ENCODE measurements at regions not wholly inside any gene's neighbourhood (a gene's known extent, or its start where the extent isn't known, plus 50 kb on each side); places are given as distances from the start of the nearest gene placed in this dataset.

DNA sequence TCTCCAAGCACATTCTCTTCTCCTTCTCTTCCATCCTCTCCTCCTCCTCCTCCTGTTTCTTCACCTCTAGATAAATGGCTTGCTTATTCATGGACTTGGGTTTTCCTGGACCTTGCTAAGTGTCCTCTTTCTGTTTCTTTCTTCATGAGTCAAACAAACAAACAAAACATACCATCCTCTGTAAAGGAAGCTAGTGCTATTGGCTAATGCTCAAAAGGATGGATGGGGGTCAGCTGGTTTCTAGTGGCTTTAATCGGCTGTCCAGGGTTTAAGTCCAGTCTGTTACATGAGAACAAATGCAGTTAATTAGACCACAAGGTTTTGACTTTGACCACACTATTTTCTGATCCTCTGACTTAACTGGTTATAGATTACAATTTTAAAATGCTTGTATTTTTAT, 83.8 kb upstream of the TSPAN2 start:
- TF ChIP-seq, protein P1, sequence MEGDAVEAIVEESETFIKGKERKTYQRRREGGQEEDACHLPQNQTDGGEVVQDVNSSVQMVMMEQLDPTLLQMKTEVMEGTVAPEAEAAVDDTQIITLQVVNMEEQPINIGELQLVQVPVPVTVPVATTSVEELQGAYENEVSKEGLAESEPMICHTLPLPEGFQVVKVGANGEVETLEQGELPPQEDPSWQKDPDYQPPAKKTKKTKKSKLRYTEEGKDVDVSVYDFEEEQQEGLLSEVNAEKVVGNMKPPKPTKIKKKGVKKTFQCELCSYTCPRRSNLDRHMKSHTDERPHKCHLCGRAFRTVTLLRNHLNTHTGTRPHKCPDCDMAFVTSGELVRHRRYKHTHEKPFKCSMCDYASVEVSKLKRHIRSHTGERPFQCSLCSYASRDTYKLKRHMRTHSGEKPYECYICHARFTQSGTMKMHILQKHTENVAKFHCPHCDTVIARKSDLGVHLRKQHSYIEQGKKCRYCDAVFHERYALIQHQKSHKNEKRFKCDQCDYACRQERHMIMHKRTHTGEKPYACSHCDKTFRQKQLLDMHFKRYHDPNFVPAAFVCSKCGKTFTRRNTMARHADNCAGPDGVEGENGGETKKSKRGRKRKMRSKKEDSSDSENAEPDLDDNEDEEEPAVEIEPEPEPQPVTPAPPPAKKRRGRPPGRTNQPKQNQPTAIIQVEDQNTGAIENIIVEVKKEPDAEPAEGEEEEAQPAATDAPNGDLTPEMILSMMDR (IDR thresholded peaks at IDR 0.05; ENCODE audit: low read depth, low read length): no peak
- peak in 1 of 2 donors; percentile 39 for DNase-seq (ENCODE audit: low read depth in 2 of 2)

DNA sequence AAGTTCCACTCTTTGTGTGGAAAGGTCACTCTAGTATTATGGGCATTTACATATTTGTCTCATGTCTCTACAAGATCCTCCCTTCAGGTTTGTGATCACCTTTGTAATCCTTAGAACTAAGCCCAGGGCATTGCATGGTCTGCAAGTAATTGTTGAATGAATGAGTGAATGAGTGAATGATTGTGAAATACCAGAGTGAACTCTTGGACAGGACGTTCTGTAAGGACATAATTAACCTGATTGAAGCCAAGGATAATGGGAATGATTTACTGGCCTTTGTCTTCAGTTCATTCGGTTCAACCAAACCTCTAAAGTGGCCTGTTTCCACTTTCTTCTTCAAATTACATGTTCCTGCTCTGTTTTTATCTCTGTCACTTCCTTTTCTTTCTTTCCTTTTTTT, 83.0 kb upstream of the TSPAN2 start:
- TF ChIP-seq, protein P1 (IDR thresholded peaks at IDR 0.05; ENCODE audit: low read depth, low read length): no peak
- DNase-seq (ENCODE audit: low read depth in 2 of 2): no peak
- H3K4me3 ChIP-seq (replicated peaks in 1 of 2; ENCODE audit: low read depth in 2 of 2, low read length in 2 of 2): no peak overlapping the region

More for the DNA sequence above, 83.8 kb upstream of the TSPAN2 start:
- no peak overlapping the region for H3K4me3 ChIP-seq (replicated peaks in 1 of 2; ENCODE audit: low read depth in 2 of 2, low read length in 2 of 2)

DNA sequence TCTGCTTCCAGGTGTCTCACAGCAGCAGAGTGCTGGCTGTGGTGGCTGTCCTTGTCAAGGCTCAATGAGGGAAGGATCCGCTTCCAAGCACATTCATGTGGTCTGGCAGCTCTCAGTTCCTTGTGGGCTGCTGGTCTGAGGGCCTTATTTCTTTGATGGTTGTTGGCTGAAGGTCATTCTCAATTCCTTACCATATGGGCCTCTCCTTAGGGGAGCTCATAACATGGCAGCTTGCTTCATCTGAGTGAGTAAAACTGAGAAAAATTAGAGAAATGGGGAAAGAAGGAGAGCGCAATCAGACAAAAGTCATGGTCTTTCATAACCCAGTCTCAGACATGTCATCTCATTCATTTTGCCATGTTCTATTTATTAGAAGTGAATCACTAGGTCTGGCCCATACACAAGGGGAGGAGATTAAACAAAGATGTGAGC, 81.7 kb upstream of the TSPAN2 start:
- no peak overlapping the region for H3K4me3 ChIP-seq (replicated peaks in 1 of 2; ENCODE audit: low read depth in 2 of 2, low read length in 2 of 2)
- TF ChIP-seq, protein P1 (IDR thresholded peaks at IDR 0.05; ENCODE audit: low read depth, low read length): no peak
- DNase-seq (ENCODE audit: low read depth in 2 of 2): peak in 1 of 2 donors; percentile 46

DNA sequence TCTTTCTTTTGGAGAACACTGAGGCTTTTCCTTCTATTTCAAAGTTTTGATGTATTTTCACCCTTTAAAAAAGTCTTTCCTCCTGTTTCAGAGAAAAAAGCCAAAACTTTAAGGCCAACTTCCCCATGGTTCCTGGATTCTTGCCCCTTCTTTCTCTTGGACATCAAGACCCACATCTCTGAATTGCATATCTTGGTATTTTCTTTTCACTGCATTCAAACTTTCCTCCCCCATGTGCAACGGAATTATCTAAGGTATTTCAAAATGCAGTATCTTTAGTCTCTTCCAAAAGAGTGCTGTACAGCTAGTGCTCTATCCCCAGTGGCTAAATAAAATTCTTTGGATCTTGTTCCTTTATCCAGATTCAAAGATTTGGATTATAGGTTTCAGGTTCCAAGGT, 81.1 kb upstream of the TSPAN2 start:
- TF ChIP-seq, protein P1 (IDR thresholded peaks at IDR 0.05; ENCODE audit: low read depth, low read length): no peak
- no peak overlapping the region for H3K4me3 ChIP-seq (replicated peaks in 1 of 2; ENCODE audit: low read depth in 2 of 2, low read length in 2 of 2)
- peak in 1 of 2 donors; percentile 33 for DNase-seq (ENCODE audit: low read depth in 2 of 2)

DNA sequence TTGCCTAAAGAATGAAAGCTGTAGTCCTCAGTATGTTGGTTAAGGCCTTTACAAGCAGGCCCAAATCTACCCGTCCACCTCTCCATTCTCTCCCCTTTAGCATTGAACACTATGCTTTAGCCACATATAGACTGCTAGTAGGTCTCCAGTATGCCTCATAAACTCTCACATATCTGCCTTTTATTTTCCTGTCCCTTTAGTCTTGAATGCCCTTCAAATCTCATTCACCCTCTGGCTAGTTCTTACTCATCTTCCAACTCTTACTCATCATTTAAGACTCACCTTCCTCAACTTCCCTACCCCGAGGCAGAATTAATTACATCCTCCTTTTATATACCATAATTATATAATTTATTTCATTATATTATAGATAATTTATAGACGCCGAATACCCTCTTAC, 78.7 kb upstream of the TSPAN2 start:
- DNase-seq (ENCODE audit: low read depth in 2 of 2): no peak
- TF ChIP-seq, protein P1 (IDR thresholded peaks at IDR 0.05; ENCODE audit: low read depth, low read length): no peak

DNA sequence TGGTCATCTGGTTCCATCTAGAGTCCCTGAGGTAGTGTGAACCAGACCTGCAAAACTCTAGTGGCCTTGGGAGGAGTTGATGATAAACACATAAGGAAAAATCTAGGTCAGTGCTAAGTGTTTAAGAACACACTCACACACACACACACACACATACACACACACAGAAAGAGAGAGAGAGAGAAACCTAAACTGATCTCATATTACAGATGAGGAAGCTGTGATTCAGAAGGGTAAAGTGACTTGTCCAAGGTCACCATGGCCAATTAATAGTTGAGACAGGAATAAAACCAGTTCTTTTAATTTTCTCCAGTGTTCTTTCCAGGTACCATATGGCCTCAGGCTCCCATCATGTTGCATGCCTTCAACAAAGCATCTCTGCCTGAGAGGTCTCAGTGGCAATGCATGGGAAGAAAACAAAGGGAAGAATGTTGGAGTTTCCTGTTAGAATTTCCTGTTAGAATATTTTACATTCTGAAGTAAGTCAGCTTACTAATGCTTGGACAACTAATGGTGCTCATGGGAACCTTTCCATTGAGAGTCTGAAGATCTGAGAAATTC, 77.3 kb upstream of the TSPAN2 start:
- DNase-seq (ENCODE audit: low read depth in 2 of 2): peak; percentile 84 to 87
- TF ChIP-seq, protein P1 (IDR thresholded peaks at IDR 0.05; ENCODE audit: low read depth, low read length): no peak
- H3K4me3 ChIP-seq (replicated peaks in 1 of 2; ENCODE audit: low read depth in 2 of 2, low read length in 2 of 2): no peak overlapping the region

More for the DNA sequence above, 78.7 kb upstream of the TSPAN2 start:
- no peak overlapping the region for H3K4me3 ChIP-seq (replicated peaks in 1 of 2; ENCODE audit: low read depth in 2 of 2, low read length in 2 of 2)

DNA sequence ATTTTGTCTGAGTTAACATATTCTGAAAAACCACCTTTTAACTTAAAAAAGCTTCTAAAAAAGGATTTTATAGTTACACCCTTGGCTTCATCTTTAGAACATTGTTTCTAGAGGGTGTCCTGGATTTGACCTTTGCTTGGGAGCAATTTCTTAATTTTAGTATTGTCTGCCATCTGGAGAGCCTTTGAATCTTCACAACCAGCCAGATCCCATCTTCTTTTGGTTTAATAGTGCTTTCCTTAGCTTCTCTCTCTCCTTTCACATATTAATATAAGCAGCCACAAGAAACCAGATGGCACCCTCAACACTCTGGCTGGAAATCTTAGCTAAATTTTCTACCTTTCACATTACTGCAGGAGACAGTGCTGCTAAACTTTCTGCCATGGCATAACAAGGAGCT, 76.5 kb upstream of the TSPAN2 start:
- no peak overlapping the region for H3K4me3 ChIP-seq (replicated peaks in 1 of 2; ENCODE audit: low read depth in 2 of 2, low read length in 2 of 2)
- no peak for DNase-seq (ENCODE audit: low read depth in 2 of 2)
- TF ChIP-seq, protein P1 (IDR thresholded peaks at IDR 0.05; ENCODE audit: low read depth, low read length): no peak
